GM18508 (cell line): ENCODE measurements at regions not wholly inside any gene's neighbourhood (a gene's known extent, or its start where the extent isn't known, plus 50 kb on each side); places are given as distances from the start of the nearest gene placed in this dataset.
"Not testable (repeated sequence)": the region's sequence is repeated elsewhere in the genome, so short reads cannot be mapped to it uniquely, and the experiment has no call there.

Source experiments
- ATAC-seq: cut with Tn5 transposase; IDR thresholded peaks from one replicate; pipeline ENCODE4 v1.9.1; 2021; ENCODE audit warnings: moderate number of reproducible peaks; ENCODE audit not compliant: insufficient read depth, unreplicated experiment

- ATAC-seq, result no peak
Observed at GRCh38 chr5:99369797-99370593, 441.2 kb upstream of the CHD1 start.

- no peak for ATAC-seq
Observed at GRCh38 chr5:99368726-99369125, 439.9 kb upstream of the CHD1 start.

GRCh38 chr5:99355881-99356280 lies 427.1 kb upstream of the CHD1 start:
- no peak for ATAC-seq

- ATAC-seq, result no peak
Observed at GRCh38 chr5:99349787-99350186, 421.0 kb upstream of the CHD1 start.

- ATAC-seq, result no peak
Observed at GRCh38 chr5:99348597-99348996, 419.8 kb upstream of the CHD1 start.

GRCh38 chr5:99339758-99340157 lies 411.0 kb upstream of the CHD1 start:
- ATAC-seq, result not testable (repeated sequence)

GRCh38 chr5:99334936-99335335 lies 406.1 kb upstream of the CHD1 start:
- ATAC-seq, result no peak

GRCh38 chr5:99331061-99331460 lies 402.3 kb upstream of the CHD1 start:
- no peak for ATAC-seq

GRCh38 chr5:99320436-99320835 lies 391.6 kb upstream of the CHD1 start:
- ATAC-seq, result no peak

GRCh38 chr5:99317136-99317535 lies 388.3 kb upstream of the CHD1 start:
- no peak for ATAC-seq

GRCh38 chr5:99316484-99316883 lies 387.7 kb upstream of the CHD1 start:
- ATAC-seq, result no peak

GRCh38 chr5:99315413-99316183 lies 386.8 kb upstream of the CHD1 start:
- no peak for ATAC-seq

GRCh38 chr5:99314721-99315120 lies 385.9 kb upstream of the CHD1 start:
- ATAC-seq, result no peak

GRCh38 chr5:99308131-99308530 lies 379.3 kb upstream of the CHD1 start:
- ATAC-seq, result no peak

- no peak for ATAC-seq
Observed at GRCh38 chr5:99305045-99305580, 376.3 kb upstream of the CHD1 start.

GRCh38 chr5:99285606-99286005 lies 356.8 kb upstream of the CHD1 start:
- no peak for ATAC-seq

- ATAC-seq, result no peak
Observed at GRCh38 chr5:99275128-99275527, 346.3 kb upstream of the CHD1 start.

- ATAC-seq, result no peak
Observed at GRCh38 chr5:99272576-99272975, 343.8 kb upstream of the CHD1 start.

- ATAC-seq, result no peak
Observed at GRCh38 chr5:99258819-99259218, 330.0 kb upstream of the CHD1 start.

- ATAC-seq, result no peak
Observed at GRCh38 chr5:99248066-99248465, 319.3 kb upstream of the CHD1 start.

- ATAC-seq, result no peak
Observed at GRCh38 chr5:99247346-99247745, 318.5 kb upstream of the CHD1 start.
